ENCODE measurements at regions not wholly inside any gene's neighbourhood (a gene's known extent, or its start where the extent isn't known, plus 50 kb on each side); places are given as distances from the start of the nearest gene placed in this dataset.
A peak's percentile ranks its signal among the peaks of the same experiment; 100 is the strongest.
"Not testable (repeated sequence)": the region's sequence is repeated elsewhere in the genome, so short reads cannot be mapped to it uniquely, and the experiment has no call there.

DNA sequence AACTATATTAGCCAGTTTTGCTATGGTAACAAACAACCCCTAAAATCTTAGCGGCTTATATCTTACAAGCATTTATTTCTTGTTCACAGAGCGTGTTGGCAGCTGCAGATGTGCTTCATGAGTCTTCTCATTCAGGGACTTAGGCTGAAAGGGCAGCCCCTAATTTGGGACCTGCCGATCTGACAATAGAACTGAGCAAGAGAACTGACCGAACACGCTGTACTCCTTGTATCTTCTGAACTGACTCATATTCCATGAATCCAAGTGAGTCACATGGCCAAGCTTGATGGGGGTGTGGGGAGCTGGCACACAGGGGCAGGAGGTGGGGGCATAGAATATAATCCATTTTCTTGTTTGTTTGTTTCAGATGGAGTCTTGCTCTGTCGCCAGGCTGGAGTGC lies 481.7 kb upstream of the CADM1 start:
- no peak for DNase-seq

DNA sequence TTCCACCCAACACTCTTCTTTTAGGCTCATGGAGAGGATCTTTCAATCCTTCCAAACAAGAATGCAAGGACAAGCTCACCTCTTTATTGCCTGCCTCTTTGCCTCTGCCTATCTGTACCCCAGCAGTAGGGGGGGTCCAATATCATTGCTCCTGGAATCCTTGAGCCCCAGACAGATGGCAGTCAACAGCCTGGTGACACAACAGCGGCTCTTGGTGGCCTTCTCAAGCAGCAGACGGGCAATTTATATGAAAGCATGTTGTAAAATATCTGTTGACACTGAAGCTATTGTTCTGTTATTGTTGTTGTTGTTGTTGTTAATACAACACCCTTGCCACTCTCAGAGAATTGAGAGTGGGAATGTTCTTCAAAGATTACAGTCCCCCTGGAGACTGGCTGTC lies 480.0 kb upstream of the CADM1 start:
- no peak for DNase-seq

- DNase-seq, result no peak
These were observed 478.5 kb upstream of the CADM1 start for GRCh38 chr11:115982666-115983065.

- DNase-seq, result no peak
These were observed 477.7 kb upstream of the CADM1 start for GRCh38 chr11:115981814-115982471.

GRCh38 chr11:115981104-115981481 lies 476.9 kb upstream of the CADM1 start:
- no peak for DNase-seq

DNA sequence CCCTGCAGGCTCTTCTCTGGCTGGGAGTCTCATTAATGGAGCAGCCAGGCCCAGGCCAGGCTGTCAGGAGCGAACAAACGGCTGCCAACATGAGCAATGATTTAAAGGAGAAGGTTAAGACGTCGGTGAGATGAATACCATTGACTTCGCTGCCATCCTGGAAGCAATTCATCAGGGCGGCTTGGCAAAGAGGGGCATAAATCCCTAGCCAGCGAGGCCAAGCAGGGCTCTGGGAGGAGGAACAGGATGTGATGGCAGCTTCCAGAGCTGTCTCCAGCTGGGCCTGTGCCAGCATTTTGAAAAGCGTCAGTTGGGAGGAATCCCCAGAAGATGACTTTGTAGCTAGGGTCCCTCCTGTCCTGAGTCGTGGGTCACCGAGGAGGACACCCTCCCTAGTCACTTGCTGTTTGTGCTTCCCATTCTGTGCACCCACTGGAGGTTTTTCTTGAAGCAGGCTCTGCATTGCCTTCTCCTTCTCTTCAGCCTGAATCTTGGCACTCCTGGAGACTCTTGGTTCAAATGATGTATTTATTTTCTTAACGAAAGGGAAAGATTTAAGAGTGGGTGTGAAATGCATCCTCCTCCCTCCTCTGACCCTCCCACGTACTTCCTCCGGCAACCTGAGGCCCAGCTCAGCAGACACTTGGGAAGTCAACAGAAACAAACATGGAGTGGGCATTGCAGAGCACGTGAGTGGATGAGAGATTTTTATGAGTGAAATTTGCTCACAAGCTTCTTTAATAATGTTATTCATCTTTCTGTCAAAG lies 476.3 kb upstream of the CADM1 start:
- DNase-seq, result no peak

- DNase-seq, result no peak
These were observed 470.5 kb upstream of the CADM1 start for GRCh38 chr11:115974703-115975102.

DNA sequence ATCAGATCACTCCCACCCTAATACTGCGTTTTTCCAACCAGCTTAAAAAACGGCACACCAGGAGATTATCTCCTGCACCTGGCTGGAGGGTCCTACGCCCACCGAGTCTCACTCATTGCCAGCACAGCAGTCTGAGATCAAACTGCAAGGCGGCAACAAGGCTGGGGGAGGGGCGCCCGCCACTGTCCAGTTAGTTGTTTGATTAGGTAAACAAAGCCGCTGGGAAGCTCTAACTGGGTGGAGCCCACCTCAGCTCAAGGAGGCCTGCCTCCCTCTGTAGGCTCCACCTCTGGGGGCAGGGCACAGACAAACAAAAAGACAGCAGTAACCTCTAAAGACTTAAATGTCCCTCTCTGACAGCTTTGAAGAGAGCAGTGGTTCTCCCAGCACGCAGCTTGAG lies 463.0 kb upstream of the CADM1 start:
- DNase-seq, result not testable (repeated sequence)

- no peak for DNase-seq
These were observed 461.7 kb upstream of the CADM1 start for GRCh38 chr11:115965767-115966504.

GRCh38 chr11:115964091-115964490 lies 459.9 kb upstream of the CADM1 start:
- DNase-seq, result no peak

- DNase-seq, result no peak
These were observed 458.9 kb upstream of the CADM1 start for GRCh38 chr11:115963156-115963555.

DNA sequence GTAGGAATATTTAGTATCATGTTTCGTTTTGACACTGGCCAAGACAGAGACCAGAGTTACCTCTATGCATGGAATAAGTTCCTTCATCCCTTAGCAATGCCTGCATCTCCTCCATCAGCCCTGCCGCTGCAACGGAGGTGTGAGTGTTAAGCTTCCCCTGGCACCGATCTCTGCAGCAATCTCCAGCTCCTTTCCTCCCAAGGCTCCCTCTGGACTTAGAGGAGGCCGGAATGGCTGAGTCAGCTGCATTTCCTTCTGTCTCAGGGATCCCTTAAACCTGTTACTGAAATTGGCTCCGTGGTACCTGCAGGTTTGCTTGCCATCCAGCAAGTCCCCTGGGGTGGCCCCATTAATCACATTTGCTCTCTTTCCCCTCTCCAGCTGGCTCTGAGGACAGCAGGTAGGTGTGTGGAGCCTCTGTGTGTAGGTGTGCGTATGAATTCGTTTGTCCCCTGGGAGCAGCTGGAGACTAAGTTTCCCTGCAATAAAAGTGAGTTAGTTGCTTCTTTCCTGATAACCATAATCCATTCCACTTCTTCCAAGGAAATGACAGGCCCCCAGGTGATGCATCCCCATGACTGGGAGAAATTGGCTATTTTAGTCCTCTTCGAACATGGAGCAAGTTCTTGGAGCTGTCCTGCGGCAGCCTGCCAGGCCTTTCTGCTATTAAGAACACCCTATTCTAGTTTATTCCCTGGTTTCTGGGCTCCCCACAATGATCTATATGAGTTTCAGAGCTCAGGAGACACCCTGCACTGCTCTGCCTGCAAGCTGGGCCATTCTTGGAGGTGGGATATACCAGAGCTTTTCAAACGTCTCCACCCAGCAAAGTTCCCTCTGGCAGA lies 457.2 kb upstream of the CADM1 start:
- DNase-seq, result no peak

DNA sequence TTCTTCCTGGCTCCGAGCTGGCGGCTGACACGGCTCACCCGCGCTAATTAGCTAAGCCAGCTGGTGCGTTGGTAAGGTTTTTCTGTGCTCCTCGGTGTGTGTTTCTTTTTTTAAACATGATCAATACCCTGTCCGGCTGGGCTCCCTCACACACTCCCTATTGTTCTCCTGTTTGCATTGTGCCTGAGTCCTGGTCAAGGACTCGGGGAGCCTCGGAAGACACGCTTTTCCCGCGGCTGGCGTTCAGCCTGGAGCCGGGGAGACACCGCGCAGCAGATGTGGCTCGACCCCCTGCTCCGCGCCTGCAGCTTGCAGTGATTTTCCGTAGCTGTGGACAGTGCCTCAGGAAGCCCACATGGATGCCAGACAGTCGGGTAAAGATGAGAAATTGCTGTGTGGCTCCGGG lies 454.9 kb upstream of the CADM1 start:
- no peak for DNase-seq

- DNase-seq, result no peak
These were observed 454.1 kb upstream of the CADM1 start for GRCh38 chr11:115958089-115959000.

- DNase-seq, result no peak
These were observed 451.6 kb upstream of the CADM1 start for GRCh38 chr11:115955803-115956202.

DNA sequence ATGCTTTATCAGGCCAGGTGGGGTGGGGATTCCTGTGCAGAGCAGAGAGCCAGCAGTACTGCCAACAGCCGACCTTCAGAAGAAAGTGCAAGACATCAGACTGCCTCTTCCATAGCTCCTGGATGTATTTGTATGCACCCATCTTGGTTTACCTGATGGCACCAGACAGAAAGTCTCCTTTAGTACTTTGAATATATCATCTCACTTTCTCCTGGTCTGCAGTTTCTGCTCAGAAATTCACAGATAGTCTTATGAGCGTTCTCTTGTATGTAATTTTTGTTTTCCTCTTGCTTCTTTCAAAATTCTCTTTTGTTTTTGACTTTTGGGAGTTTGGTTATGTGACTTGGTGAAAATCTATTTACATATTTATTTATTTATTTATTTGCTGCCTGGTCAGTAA lies 446.4 kb upstream of the CADM1 start:
- no peak for DNase-seq

- no peak for DNase-seq
These were observed 440.4 kb upstream of the CADM1 start for GRCh38 chr11:115944596-115944995.

- DNase-seq, result peak; percentile 63
These were observed 437.8 kb upstream of the CADM1 start for GRCh38 chr11:115942011-115942410.

DNA sequence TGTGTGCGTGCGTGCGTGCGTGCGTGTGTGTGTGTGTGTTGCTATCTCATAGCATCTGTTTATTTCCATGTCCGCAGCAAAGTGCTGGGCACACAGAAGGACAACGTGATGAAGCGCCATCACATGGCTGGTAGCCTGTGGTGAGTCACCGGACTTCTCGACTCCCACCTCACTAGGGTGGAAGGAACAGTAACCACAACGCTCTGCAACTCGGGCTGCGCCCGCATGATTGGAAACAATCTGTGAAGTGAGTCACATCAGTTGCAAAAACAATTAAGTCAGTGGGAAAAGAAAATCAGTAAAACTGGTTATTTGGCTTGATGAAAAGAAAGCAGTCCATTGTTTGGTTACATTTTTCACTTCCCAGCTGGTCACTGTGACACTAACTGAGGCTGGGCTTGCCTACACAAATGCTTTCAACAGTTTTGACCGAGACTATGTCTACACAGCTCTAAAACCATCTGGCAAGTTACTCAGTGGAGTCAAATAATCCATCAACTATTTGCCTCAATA lies 437.3 kb upstream of the CADM1 start:
- peak; percentile 99 for DNase-seq

DNA sequence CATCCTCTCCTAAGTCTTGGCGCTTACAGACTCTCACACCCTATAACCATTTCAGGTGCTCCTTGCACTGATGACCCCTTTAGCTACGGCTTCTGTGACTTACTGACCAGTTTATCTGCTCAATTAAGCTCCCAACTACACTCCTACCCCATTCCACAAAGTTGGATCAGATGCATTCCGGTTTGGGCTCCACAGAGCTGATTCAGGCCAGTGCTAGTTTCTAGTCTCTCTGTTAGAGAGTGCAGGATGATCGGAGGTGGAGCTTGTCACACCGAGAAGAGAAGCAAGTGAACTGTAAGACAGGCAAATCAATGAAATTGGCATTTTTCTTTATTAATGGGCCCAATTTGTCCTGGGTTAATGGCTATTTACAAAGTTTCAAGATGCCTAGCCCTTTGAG lies 436.8 kb upstream of the CADM1 start:
- no peak for DNase-seq

GRCh38 chr11:115939731-115940421 lies 435.7 kb upstream of the CADM1 start:
- no peak for DNase-seq

All from inflammatory macrophage treated with lipopolysaccharide for 4 hours (primary cell).